ENCODE measurements at regions not wholly inside any gene's neighbourhood (a gene's known extent, or its start where the extent isn't known, plus 50 kb on each side); places are given as distances from the start of the nearest gene placed in this dataset.
"Not testable (repeated sequence)": the region's sequence is repeated elsewhere in the genome, so short reads cannot be mapped to it uniquely, and the experiment has no call there.

DNA sequence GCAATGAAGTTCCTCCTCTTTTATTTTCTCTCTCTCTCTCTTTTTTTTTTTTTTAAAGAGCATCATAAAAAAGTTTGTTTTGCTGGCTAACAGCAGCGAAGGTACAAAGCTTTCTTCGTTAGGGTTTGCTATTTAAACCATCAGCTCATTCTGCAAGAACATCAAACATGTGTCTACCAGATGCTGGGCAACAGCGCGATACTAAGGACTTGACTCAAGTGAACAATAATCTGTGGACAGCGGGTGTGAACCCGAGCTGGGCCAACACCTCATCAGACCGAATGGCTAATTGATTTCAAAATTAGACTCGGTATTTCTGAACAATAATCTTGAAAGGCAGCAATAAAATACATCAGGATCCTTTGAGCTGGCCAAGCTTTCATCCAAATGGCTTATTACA lies 246.4 kb downstream of the FBXO8 start:
- no peak for DNase-seq (ENCODE audit: low spot score)
- intact Hi-C loops (cut with DNase I): no loop called here

DNA sequence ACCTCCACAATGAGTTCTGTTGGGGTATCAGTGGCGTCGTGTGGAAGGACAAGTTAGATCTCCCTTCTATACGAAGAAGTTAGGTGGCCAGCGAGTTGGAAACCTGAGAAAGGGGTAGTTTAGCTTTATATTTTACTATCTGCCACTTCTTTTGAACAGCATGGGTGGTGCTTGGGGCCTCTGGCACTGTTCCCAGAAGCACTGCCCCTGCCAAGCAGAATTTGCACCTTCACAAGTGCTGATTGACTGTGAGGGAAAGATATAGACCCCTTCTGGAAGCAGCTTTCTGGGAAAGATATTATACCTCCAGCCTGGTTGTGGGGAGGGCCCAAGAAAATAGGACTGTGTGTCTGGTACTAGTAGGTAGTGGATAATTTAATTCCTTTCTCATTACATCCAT lies 246.9 kb downstream of the FBXO8 start:
- intact Hi-C loops (cut with DNase I): no loop called here
- no peak for DNase-seq (ENCODE audit: low spot score)

DNA sequence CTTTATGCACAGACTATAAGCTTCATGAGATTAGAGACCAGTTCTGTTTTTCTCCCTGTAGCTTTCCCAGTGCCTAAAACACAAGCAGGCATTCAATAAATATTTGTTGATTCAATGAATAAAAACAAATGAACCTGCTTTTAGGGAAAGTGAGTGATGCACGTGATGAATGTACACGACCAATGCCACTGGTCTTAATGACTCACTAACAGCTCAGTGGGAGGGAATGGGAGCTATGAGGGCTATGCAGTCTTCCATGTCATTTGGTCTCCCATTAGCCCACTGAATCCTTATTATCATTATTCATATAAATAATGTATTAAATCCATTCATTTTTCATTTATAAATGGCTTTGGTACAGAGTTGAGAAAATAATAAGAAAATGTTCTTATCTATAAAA lies 247.4 kb downstream of the FBXO8 start:
- no peak for DNase-seq (ENCODE audit: low spot score)

DNA sequence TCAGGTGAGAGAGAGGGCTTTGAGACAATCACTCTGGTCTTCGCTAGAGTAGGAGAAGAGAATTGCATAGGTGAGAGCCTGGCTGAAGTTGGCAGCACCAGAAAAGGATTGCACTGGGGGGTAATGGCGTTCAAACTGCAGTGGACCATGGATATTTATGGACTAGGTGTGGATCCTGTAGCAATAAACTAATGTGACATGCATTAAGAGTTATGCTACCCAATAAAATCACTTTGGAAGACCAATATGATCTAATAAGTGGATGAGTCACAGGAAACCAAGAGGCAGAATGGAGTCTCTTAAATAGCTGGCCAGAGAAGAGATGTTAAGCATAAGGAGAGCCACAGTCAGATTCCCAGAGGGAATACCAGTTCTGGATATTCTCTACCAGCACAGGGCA lies 259.8 kb downstream of the FBXO8 start:
- no peak for DNase-seq (ENCODE audit: low spot score)
- intact Hi-C loops (cut with DNase I): no loop called here

More for the DNA sequence above, 247.4 kb downstream of the FBXO8 start:
- intact Hi-C loops (cut with DNase I): no loop called here

DNA sequence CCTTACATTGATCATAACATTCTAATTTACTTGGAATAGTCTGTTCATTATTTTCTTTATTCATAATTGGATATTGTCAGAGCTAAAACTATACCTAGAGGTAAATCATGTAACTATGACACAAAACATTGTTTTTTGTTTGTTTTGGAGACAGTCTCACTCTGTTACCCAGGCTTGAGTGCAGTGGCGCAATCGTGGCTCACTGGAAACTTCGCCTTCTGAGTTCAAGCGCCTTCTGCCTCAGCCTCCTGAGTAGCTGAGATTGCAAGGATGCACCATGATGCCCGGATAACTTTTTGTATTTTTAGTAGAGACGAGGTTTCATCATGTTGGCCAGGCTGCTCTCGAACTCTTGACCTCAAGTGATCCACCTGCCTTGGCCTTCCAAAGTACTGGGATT lies 265.2 kb downstream of the FBXO8 start:
- no peak for DNase-seq (ENCODE audit: low spot score)
- intact Hi-C loops (cut with DNase I): no loop called here

DNA sequence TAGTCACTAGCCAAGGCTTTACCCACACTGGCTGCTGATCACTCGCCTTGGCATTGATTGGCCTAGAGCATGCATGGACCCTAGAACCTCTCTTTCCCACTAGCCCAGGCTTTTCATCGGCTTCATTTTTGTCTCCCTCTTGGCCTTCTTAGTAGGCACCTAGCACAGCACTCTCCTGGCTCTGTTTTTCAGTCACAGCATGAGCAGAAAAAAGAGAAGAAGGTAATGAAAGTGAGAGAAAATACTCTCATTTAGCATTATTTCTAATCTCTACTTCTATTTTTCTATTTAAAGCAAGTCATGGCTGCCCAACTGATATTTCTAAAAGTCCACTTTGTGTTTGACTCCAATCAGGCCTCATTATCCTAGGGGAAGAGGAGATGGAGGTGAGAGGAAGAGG lies 267.2 kb downstream of the FBXO8 start:
- intact Hi-C loops (cut with DNase I): no loop called here
- DNase-seq (ENCODE audit: low spot score): no peak

DNA sequence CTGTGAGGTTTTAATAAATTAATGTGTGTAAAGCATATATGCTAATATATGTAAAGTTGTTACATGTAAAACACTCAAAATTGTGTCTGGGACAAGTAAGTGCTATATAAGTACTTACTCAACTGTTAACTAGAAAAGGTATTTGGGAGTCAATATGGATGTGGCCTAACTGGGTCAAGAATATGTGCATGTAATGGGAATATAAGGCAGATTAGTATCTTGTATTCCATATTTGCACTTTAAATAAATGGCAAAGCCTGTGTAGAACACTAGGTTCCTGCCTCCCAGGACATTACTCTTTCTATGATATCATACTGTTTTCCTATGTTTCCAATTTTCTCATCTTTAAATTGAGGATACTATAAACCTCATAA lies 270.6 kb downstream of the FBXO8 start:
- DNase-seq (ENCODE audit: low spot score): no peak
- intact Hi-C loops (cut with DNase I): no loop called here

DNA sequence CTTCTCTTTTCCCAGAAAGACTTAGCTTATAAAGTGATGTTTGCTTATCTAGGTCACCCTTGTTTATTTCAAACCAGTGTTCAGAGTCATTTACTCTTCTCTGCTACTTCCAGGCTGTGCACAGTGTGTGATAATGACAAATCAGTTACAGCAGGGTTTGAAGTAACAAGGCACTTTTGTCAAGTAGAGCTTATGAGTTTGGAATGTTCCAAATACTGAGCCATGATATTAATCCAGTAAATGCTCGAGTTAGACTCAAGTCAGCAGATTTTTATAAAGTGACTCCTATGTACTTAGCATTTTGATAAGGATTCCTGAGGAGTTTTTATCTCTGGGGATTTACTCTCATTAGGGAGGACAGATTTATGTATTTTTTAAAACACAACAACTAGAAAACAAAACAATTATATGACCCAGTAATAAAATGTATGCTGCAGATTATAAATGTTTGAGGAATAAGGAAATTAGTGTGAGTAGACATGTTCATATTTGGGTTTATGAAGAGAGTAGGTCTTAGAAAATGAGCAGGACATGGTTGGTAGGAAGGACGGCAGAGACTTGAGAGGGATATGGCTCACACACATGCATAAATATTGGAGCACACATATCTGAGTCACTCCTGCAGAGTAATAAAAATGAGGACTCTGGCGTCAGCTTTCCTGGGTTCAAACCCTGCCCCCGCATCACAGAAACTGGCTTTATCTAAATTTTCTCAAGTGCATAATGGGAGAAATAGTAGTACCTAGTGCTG lies 271.2 kb downstream of the FBXO8 start:
- DNase-seq (ENCODE audit: low spot score): no peak
- intact Hi-C loops (cut with DNase I): no loop called here

DNA sequence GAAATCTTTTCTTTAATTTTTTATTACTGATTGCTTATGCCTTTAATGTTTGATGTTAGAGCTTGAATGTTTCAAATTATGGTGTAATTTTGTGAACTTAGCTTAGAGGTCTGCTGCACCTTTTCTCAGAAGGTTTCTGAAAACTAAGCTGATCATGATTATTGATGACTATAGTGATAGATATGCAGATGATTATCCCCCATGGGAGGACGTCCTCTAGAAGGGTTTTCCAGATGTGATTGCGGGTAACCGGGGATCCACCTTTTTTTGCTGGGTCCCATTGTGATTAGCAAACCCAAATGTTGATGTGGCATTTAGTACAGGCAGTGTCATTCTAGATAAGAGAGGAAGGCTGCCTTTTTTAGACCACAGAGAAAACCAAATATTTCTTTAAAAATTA lies 272.9 kb downstream of the FBXO8 start:
- no peak for DNase-seq (ENCODE audit: low spot score)
- intact Hi-C loops (cut with DNase I): no loop called here

DNA sequence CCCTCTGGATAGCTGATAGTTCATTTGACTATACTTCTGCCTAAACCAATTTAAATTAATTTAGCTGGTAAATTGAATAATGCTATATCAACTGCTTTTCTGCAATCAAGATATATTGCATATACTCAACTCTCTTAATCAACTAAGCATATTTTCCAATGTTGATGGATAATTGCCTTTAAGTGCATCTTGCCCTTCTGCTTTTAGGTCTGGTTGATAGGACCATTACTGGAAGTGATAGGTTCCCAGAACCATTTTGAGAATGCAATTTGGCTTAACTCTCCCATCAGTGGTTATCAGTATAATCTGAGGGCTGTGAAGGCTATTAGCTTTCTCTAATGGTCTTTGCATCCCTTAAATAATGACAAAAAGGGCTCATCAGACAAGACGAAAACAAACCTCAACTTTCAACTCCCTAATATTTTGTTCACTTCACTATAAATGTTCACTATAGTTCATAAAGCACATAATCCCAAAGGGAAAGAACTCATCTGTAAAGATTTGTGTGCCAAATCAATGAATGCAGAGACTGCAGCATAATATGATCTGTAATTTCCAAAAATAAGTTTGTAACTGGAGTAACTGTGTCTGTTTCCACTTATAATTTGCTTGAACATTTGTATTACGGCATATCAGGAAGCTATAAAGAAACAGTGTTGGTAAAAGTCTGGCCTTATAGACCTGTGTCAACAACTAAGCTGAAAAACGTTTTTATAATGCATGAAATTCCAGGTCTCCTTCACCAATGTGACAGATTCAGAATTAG lies 273.6 kb downstream of the FBXO8 start:
- no peak for DNase-seq (ENCODE audit: low spot score)
- intact Hi-C loops (cut with DNase I): no loop called here

DNA sequence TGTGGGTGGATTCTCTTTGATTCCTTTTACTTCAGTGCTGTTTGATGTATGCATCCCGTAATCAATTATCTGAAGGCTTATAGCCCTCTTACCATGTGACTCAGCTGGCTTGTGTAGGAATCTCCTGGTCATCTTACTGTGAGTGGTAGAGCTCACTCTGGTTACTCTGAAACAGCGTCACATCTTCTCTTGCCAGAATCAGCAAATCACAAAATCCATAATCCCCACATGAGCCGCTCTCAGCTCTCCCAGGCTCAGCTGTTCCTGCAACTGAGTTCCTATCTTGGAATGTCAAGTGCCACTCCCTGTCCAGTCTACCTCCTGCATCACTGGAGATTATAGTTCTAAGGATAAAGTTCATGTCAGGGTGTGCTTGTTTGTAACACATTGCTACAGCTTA lies 278.0 kb downstream of the FBXO8 start:
- DNase-seq (ENCODE audit: low spot score): no peak
- intact Hi-C loops (cut with DNase I): no loop called here

DNA sequence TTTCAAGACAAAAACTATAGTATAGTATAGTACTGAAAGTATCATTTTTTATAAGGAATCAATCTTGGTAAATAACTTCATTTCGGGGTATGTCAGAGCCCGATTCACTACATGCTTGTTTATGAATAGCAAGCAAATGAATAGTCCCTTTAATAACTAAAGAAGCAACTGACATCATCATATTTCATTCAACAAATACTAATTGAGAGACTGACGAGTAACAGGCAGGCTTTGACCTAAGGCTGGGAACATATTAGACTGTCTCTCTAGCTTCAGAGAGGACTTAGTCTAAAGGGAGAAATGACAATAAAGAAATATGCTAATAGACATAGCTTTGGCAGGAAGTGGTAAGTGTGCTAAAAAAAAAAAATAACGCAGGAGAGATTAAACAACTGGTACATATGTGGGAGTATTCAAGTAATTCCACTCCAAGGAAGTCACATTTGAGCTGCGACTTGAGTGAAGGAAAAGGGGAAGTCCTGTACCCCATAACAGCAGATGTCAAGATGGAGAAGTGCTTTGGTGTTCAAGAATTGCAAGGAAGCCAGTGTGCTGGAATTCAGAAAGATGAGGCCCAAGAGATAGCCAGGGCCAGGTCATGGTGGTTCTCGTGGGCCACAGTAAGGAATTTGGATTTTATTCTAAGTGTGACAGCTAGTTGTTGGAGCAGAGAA lies 284.9 kb downstream of the FBXO8 start:
- intact Hi-C loops (cut with DNase I): no loop called here
- no peak for DNase-seq (ENCODE audit: low spot score)

DNA sequence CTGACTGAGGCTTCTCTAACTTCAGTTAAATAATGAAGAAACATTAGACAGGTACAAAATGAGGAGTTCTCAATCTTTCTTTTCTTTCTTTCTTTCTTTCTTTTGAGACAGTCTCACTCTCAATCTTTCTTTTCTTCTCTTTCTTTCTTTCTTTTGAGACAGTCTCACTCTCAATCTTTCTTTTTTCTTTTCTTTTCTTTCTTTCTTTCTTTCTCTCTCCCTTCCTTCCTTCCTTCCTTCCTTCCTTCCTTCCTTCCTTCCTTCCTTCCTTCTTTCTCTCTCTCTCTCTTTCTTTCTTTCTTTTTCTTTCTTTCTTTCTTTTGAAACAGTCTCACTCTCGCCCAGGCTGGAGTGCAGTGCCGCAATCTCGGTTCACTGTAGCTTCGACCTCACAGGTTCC lies 287.7 kb downstream of the FBXO8 start:
- DNase-seq (ENCODE audit: low spot score); intact Hi-C loops (cut with DNase I): not testable (repeated sequence)

DNA sequence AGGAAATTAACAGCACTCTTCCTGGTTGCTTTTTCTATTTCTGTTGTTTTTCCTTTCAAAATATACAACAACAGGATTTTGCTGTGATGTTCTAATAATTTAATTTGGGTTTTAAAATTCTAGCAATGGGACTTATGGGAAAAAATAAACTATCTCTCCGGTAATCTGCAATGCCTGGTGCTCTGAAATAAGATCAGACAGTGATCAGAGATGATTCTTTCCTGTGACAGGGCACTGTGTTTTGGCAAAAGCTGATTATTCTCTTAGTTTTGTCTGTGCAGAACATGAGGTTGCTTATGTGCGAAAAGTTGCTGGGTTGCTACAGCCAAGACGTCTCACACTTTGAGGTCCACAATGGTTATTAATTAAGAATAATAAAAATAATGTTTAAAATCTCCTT lies 291.7 kb downstream of the FBXO8 start:
- no peak for DNase-seq (ENCODE audit: low spot score)
- intact Hi-C loops (cut with DNase I): no loop called here

DNA sequence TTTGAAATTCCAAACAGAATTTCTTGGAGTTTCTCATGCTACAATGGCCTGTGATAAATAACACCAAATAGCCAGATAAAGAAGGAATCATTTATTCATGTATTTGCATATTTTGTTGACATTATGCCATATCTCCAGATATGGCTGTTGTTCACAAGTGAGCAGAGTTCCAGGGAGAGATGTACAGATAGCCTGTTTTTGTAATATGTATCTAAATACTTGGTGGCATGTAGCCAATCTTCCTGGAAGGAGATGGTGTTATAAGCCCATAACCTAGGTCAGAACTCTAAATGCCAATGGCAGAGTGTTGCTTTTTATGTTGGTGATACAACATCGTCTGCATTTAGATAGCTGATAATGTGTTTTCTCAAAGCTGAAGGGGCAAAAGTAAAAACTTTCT lies 292.2 kb downstream of the FBXO8 start:
- no peak for DNase-seq (ENCODE audit: low spot score)
- intact Hi-C loops (cut with DNase I): no loop called here

DNA sequence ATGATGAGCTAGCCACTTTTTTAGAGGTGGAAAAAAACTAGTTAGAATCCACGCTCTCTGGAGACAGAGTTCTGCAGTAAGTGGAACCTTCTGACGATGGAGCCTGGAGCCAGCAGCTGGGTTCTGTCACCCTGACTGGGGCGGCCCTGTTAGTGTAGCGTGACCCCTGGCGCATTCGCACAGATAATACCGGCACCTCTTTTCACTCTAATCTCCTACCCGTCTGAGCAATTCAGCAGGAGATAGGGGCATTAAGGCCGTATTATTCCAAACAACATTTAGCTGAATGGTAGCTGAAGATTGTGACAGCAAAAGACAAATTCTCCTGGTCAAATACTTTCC lies 292.6 kb downstream of the FBXO8 start:
- intact Hi-C loops (cut with DNase I): no loop called here
- DNase-seq (ENCODE audit: low spot score): no peak

DNA sequence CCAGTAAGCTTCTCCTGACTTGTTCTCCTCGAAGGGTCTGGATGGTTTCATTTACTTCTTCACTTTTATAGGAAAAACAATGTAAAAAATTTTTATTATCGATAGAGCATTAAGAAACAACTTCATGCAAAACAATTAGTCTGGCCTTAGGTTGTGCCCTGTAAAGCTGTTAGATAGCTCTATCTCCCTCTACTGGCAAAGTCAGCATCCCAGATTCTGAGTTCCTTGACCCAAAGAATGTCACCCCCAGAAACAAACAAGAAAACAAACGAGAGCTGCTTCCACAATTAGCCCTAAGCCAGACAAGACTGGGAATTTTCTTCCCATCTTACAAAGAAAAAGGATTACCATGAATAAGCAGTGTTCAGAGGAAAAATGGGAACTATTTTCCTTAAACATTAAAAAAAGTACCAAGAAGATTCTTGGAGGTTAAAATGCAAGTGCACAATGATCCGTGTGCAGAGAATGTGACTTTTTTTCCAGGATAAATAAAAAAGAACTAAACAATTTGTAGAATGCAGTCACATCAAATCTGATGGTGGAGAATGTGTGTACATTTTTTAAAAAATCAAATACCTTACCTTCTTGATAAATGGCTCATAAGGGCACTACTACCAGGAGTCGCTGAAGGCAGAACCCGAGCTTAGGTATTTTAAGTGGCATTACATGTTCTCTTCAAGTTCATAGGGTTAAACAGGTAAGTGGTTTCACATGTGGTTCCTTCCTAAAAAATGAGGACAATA lies 293.2 kb downstream of the FBXO8 start:
- intact Hi-C loops (cut with DNase I): no loop called here

DNA sequence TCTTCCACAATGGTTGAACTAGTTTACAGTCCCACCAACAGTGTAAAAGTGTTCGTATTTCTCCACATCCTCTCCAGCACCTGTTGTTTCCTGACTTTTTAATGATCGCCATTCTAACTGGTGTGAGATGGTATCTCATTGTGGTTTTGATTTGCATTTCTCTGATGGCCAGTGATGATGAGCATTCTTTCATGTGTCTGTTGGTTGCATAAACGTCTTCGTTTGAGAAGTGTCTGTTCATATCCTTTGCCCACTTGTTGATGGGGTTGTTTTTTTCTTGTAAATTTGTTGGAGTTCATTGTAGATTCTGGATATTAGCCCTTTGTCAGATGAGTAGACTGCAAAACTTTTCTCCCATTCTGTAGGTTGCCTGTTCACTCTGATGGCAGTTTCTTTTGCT lies 319.9 kb downstream of the FBXO8 start:
- not testable (repeated sequence) for DNase-seq (ENCODE audit: low spot score)

More for the DNA sequence above, 293.2 kb downstream of the FBXO8 start:
- no peak for DNase-seq (ENCODE audit: low spot score)

DNA sequence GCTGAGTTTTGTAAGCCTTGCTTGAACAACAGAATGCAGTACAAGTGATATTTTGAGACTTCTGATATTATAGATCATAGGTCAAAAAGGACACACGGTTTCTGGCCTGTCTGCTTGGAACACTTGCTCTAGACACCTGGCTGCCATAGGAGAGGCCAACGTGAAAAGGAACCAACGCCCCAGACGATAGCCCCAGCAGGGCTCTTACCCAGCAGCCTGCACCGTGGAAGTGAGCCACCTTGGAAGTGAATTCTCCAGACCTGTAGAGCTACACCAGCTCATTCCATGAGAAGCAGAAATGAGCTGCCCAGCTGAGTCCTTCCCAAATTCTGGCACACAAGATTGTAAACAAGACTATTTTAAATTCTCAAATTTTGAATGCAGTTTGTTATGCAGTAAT lies 323.1 kb downstream of the FBXO8 start:
- intact Hi-C loops (cut with DNase I): no loop called here
- DNase-seq (ENCODE audit: low spot score): no peak

More for the DNA sequence above, 319.9 kb downstream of the FBXO8 start:
- intact Hi-C loops (cut with DNase I): not testable (repeated sequence)

DNA sequence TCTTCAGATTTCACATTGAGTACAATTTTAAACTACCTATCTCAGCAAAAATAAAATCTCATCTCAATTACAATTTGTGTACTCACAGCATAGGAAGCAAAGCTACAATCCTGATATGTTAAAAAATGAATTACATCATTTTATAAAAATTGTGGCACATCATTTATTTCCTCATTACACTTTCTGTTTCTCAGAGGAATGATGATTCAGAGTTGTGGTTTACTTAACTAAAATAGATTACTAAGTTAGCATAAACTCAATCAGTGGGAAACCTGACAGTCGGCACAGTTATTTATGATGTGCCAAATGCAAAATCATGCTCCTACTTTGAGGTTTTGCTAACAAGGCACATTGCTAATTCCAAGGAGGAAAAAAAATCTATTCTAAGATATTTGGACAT lies 325.0 kb downstream of the FBXO8 start:
- no peak for DNase-seq (ENCODE audit: low spot score)

More for the DNA sequence above, 325.0 kb downstream of the FBXO8 start:
- intact Hi-C loops (cut with DNase I): no loop called here
